NCI-H2107 treated with DMSO at 0.1 percent for 48 hours (cell line): ENCODE measurements at regions not wholly inside any gene's neighbourhood (a gene's known extent, or its start where the extent isn't known, plus 50 kb on each side); places are given as distances from the start of the nearest gene placed in this dataset.

Experiments
- DNase-seq: peaks from one replicate; lab custom pipeline; 2025; ENCODE audit not compliant: unreplicated experiment; lab: John Stamatoyannopoulos, UW

- DNase-seq: no peak
Measured at GRCh38 chrX:42725196-42725595, 52.8 kb downstream of the PPP1R2C start.

GRCh38 chrX:42720209-42720608 lies 57.8 kb downstream of the PPP1R2C start:
- no peak for DNase-seq

GRCh38 chrX:42715701-42716262 lies 62.2 kb downstream of the PPP1R2C start:
- no peak for DNase-seq

GRCh38 chrX:42714981-42715700 lies 62.8 kb downstream of the PPP1R2C start:
- DNase-seq: peak; percentile 0

GRCh38 chrX:42710452-42710851 lies 67.5 kb downstream of the PPP1R2C start:
- DNase-seq: no peak

- DNase-seq: no peak
Measured at GRCh38 chrX:42708222-42708621, 69.7 kb downstream of the PPP1R2C start.

GRCh38 chrX:42707742-42708141 lies 70.2 kb downstream of the PPP1R2C start:
- no peak for DNase-seq

- no peak for DNase-seq
Measured at GRCh38 chrX:42704454-42704853, 73.5 kb downstream of the PPP1R2C start.

GRCh38 chrX:42697544-42697943 lies 80.4 kb downstream of the PPP1R2C start:
- no peak for DNase-seq

- no peak for DNase-seq
Measured at GRCh38 chrX:42696536-42697124, 81.3 kb downstream of the PPP1R2C start.

- DNase-seq: no peak
Measured at GRCh38 chrX:42695800-42696358, 82.1 kb downstream of the PPP1R2C start.

- DNase-seq: no peak
Measured at GRCh38 chrX:42694260-42694815, 83.6 kb downstream of the PPP1R2C start.

GRCh38 chrX:42691196-42691595 lies 86.8 kb downstream of the PPP1R2C start:
- no peak for DNase-seq

- no peak for DNase-seq
Measured at GRCh38 chrX:42686706-42687105, 91.3 kb downstream of the PPP1R2C start.

GRCh38 chrX:42686296-42686695 lies 91.7 kb downstream of the PPP1R2C start:
- DNase-seq: no peak

- no peak for DNase-seq
Measured at GRCh38 chrX:42684065-42684464, 93.9 kb downstream of the PPP1R2C start.

- no peak for DNase-seq
Measured at GRCh38 chrX:42680666-42681065, 97.3 kb downstream of the PPP1R2C start.

- DNase-seq: peak; percentile 0
Measured at GRCh38 chrX:42678133-42678532, 99.8 kb downstream of the PPP1R2C start.

- DNase-seq: no peak
Measured at GRCh38 chrX:42673301-42673810, 104.6 kb downstream of the PPP1R2C start.

GRCh38 chrX:42664680-42665079 lies 113.3 kb downstream of the PPP1R2C start:
- DNase-seq: no peak

- no peak for DNase-seq
Measured at GRCh38 chrX:42628471-42628870, 149.5 kb downstream of the PPP1R2C start.

GRCh38 chrX:42627891-42628290 lies 150.1 kb downstream of the PPP1R2C start:
- no peak for DNase-seq
